ENCODE measurements at regions not wholly inside any gene's neighbourhood (a gene's known extent, or its start where the extent isn't known, plus 50 kb on each side); places are given as distances from the start of the nearest gene placed in this dataset.

- in situ Hi-C loops (cut with HindIII; ENCODE audit: low sequenced_read_pairs): no loop called here
- DNase-seq (ENCODE audit: low spot score): no peak
Observed at GRCh38 chr3:116969646-116970045, 260.1 kb downstream of the TUSC7 start.

- in situ Hi-C loops (cut with HindIII; ENCODE audit: low sequenced_read_pairs): no loop called here
- no peak for DNase-seq (ENCODE audit: low spot score)
Observed at GRCh38 chr3:116971531-116971930, 262.0 kb downstream of the TUSC7 start.

- in situ Hi-C loops (cut with HindIII; ENCODE audit: low sequenced_read_pairs): no loop called here
- no peak for DNase-seq (ENCODE audit: low spot score)
Observed at GRCh38 chr3:116974702-116975101, 265.1 kb downstream of the TUSC7 start.

GRCh38 chr3:116977441-116977840, 267.9 kb downstream of the TUSC7 start:
- in situ Hi-C loops (cut with HindIII; ENCODE audit: low sequenced_read_pairs): no loop called here
- no peak for DNase-seq (ENCODE audit: low spot score)

DNA sequence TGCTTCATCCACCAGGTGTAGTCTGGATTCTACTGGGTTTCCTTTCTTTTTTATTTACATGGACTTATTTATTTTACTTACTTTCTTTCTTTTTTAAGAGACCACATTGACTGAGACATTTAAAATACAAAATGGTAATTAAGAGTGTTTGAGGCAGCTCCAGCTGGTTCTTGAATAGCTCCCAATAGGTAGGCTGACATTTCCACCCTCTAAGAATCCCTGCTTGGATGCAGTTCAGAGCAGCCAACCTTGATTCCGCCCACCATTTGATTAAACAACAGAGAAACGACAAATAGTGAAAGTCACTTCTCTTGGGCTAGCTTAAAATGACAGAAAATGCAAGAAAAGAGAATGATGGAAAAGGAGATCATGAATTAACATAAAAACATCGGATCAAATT, 270.5 kb downstream of the TUSC7 start:
- in situ Hi-C loops (cut with HindIII; ENCODE audit: low sequenced_read_pairs): no loop called here

DNA sequence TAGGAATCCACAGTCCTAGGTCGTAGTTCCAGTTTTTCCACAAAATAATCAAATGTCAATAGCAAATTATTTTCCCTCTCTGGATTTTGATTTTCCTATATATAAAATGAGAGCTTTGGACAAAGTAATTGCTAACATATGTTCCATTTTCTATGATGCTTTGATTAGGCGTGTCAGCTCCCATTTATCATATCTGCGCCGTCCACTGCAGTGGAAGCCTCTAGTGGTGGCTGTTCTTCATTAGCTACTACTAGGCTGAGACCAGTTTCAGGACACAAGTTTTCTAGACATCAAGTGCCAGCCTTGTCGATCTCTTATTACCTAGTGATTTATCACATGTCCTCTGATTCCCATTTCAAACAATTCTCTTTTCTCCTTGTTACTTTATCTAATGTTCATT, 271.5 kb downstream of the TUSC7 start:
- in situ Hi-C loops (cut with HindIII; ENCODE audit: low sequenced_read_pairs): no loop called here
- DNase-seq (ENCODE audit: low spot score): no peak

More for the DNA sequence above, 270.5 kb downstream of the TUSC7 start:
- no peak for DNase-seq (ENCODE audit: low spot score)

DNA sequence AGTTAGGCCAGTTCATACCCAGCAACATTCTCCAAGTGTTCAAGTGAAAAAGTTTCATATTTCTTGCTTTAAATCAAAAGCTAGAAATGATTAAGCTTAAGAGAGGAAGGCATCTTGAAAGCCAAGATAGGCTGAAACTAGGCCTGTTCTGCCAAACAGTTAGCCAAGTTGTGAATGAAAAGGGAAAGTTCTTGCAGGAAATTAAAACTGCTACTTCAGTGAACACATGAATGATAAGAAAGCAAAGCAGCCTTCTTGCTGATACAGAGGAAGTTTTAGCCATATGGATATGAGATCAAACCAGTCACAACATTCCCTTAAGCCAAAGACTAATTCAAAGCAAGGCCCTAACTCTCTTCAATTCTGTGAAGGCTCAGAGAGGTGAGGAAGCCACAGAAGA, 274.7 kb downstream of the TUSC7 start:
- in situ Hi-C loops (cut with HindIII; ENCODE audit: low sequenced_read_pairs): no loop called here
- no peak for DNase-seq (ENCODE audit: low spot score)

- in situ Hi-C loops (cut with HindIII; ENCODE audit: low sequenced_read_pairs): no loop called here
Observed at GRCh38 chr3:116994351-116994879, 284.8 kb downstream of the TUSC7 start.

DNA sequence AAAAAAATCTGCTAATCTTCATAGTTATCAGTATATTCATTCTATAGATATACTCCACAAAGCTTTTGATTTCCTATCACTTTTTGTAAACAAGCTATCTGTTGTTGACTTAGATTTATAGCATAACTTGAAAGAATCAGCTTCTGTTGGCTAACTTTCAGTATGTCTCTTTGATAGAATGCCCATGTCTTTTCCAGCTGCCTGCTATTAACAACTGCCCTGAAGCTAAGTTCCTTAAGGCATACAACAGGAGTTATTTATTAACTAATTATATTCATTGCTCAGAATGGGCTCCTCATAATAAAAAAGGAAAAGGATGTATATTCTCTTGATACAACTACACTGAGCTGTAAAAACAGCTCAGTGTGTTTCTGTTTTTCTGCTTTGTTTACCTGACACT, 293.9 kb downstream of the TUSC7 start:
- no peak for DNase-seq (ENCODE audit: low spot score)
- in situ Hi-C loops (cut with HindIII; ENCODE audit: low sequenced_read_pairs): no loop called here

More at GRCh38 chr3:116994351-116994879, 284.8 kb downstream of the TUSC7 start:
- DNase-seq (ENCODE audit: low spot score): no peak

GRCh38 chr3:117005274-117005673, 295.7 kb downstream of the TUSC7 start:
- in situ Hi-C loops (cut with HindIII; ENCODE audit: low sequenced_read_pairs): no loop called here

GRCh38 chr3:117005911-117006522, 296.4 kb downstream of the TUSC7 start:
- DNase-seq (ENCODE audit: low spot score): no peak
- in situ Hi-C loops (cut with HindIII; ENCODE audit: low sequenced_read_pairs): no loop called here

More at GRCh38 chr3:117005274-117005673, 295.7 kb downstream of the TUSC7 start:
- no peak for DNase-seq (ENCODE audit: low spot score)

DNA sequence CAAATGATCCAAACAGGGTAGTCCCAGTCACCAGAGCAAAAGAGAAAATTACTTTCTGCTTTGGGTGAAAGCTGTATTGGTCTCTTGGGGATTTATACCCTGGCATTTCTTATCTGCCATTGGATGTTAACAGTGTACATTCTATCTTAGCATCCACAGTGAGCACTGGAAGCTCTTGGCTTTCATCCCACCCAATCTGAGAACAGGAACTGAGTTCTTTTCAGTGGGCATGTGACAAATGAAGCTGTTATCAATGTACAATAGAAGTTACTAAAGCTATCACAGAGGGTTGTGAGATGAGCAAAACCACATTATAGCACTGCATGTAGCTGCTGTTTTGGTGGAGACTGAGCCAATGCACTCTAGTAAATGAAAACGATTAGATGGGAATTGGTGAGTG, 300.7 kb downstream of the TUSC7 start:
- in situ Hi-C loops (cut with HindIII; ENCODE audit: low sequenced_read_pairs): no loop called here

GRCh38 chr3:117011687-117012250, 302.2 kb downstream of the TUSC7 start:
- in situ Hi-C loops (cut with HindIII; ENCODE audit: low sequenced_read_pairs): no loop called here
- DNase-seq (ENCODE audit: low spot score): no peak

More for the DNA sequence above, 300.7 kb downstream of the TUSC7 start:
- DNase-seq (ENCODE audit: low spot score): no peak

DNA sequence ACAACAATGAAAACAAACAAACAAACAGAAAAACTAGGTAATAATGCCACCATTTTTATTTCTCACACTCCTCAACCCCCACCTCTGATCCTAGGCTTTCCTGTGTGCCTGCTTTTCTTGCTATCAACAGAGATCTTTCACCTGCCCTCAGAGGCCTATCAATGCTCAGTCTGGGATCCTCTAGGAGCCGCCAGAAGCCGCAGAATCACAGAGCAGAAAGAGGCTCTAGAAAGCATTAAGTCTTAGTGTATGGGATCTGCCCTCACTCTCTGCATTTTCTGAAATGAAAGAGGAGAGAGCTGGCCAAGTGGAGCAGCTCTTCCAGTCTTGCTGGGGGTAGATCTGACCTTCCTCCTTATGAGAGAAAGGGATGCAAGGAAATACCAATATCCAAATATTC, 306.8 kb downstream of the TUSC7 start:
- in situ Hi-C loops (cut with HindIII; ENCODE audit: low sequenced_read_pairs): no loop called here
- no peak for DNase-seq (ENCODE audit: low spot score)

- in situ Hi-C loops (cut with HindIII; ENCODE audit: low sequenced_read_pairs): no loop called here
- DNase-seq (ENCODE audit: low spot score): no peak
Observed at GRCh38 chr3:117017135-117017894, 307.7 kb downstream of the TUSC7 start.

DNA sequence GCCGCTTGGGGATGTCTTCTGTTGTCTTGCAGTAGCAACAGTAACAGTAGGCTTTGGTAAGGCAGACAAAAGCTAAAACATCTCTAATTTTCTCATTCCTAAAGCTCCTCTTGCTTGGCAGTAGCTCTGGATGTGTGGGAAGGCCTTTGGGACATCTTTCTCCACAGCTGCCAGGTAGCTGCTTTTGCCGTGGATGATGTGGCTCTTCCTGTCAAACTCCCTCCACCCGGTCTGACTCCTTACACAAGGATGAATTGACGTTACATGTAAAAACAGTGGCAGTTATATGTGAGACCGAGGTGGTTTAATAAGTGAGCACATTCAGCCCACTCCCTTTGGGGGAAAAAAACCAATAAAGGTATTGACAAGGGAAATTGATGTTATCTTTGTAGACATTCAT, 309.1 kb downstream of the TUSC7 start:
- in situ Hi-C loops (cut with HindIII; ENCODE audit: low sequenced_read_pairs): no loop called here
- DNase-seq (ENCODE audit: low spot score): no peak

DNA sequence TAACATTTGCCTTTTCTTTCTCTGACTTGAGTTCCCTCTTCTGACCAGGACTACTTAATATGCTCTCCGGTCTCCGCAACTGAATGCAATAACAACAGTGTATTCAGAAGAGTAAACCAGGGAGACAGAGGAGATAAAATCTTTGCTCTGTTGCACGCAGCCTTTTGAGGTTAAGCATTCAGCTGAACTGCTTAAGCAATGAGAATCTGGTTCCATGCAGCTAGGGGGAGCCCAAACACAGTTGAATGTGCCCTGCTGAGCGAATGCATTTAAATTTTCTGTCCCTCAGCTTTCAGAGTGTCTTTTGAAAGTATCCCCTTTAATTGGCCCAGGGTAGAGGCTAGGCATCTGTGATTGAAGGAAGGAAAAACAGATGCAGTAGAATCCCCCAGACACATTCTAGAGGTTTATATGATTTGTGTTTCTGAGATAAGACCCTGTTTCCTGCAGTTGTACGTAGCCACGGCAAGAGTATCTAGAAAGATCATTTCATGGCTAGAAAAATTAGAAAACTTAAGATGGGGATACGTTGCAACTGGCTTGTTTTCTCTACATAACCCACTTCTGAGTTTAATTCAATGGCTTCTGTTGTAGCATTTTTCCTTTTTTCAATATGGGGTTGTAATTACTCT, 309.6 kb downstream of the TUSC7 start:
- DNase-seq (ENCODE audit: low spot score): peak; percentile 45
- in situ Hi-C loops (cut with HindIII; ENCODE audit: low sequenced_read_pairs): no loop called here

GRCh38 chr3:117026401-117026800, 316.8 kb downstream of the TUSC7 start:
- in situ Hi-C loops (cut with HindIII; ENCODE audit: low sequenced_read_pairs): no loop called here
- DNase-seq (ENCODE audit: low spot score): no peak

DNA sequence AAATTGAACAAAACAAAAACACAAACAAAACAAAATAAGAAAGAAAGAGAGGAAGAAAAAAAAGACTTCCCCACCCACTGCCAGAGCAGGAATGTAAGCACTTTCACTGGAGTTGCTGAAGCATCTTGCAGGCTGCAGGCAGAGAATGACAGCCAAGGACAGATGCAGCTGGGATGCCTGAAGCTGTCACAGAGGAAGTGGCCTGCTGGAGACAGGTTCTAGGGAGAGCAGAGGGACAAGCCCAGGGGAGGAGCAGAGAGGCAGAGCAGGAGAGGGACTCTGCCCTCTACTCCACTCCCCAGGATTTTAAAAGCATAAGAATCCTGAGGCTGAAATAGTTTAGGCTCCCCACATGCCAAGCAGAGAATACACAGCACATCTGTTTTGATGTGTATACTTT, 326.2 kb downstream of the TUSC7 start:
- DNase-seq (ENCODE audit: low spot score): no peak
- in situ Hi-C loops (cut with HindIII; ENCODE audit: low sequenced_read_pairs): no loop called here

- in situ Hi-C loops (cut with HindIII; ENCODE audit: low sequenced_read_pairs): no loop called here
- DNase-seq (ENCODE audit: low spot score): no peak
Observed at GRCh38 chr3:117036259-117036799, 326.8 kb downstream of the TUSC7 start.

Measured in G401 (cell line).